Endothelial cell of umbilical vein (primary cell): ENCODE measurements at regions not wholly inside any gene's neighbourhood (a gene's known extent, or its start where the extent isn't known, plus 50 kb on each side); places are given as distances from the start of the nearest gene placed in this dataset.

Experiments used
- BruUV-seq: library from RNA; stranded (reverse); fragments of 400-500 nt; replicated peaks from 2 replicates; lab custom pipeline; 2021; lab: Mats Ljungman, UMichigan
- CTCF ChIA-PET: fragments of 300-600, 350-600 bp; sonication (Branson Sonifier 250); formaldehyde crosslinking; loops from one replicate; lab custom pipeline; 2021; ENCODE audit warnings: antibody characterized with exemption, inconsistent platforms; lab: Charles Lee
- POLR2A ChIA-PET: fragments of 300-600, 350-600 bp; sonication (Branson Sonifier 250); formaldehyde crosslinking; loops from one replicate; lab custom pipeline; 2021; ENCODE audit warnings: antibody characterized with exemption, inconsistent platforms; lab: Charles Lee
- DNase-seq: peaks from one replicate; pipeline ENCODE4 v3.0.0-alpha.2; 2011; ENCODE audit warnings: low read depth, low spot score
- FAIRE-seq: peaks from 2 replicates; lab custom pipeline; 2011; peaks lifted over from hg19 to GRCh38; lab: Jason Lieb, UNC
- H2AFZ ChIP-seq: 2 replicates; pipeline ENCODE4 v1.6.0; 2012; ENCODE audit warnings: low read depth, low read length, control low read depth, inconsistent platforms
- H3K27ac ChIP-seq: 2 replicates; pipeline ENCODE4 v1.5.1; 2011; ENCODE audit warnings: low read depth, mild to moderate bottlenecking, control low read depth, low read length, moderate library complexity; ENCODE audit not compliant: insufficient read depth
- H3K27me3 ChIP-seq, 2 experiments: 2 replicates each; pipeline versions ENCODE4 v1.6.0 to v1.6.1; 2011; ENCODE audit warnings: low read length in 2 of 2, mixed read lengths in 1 of 2; ENCODE audit not compliant: control insufficient read depth in 2 of 2, insufficient read depth in 2 of 2
- H3K36me3 ChIP-seq, 2 experiments: 2 replicates in 1 of 2; 3 replicates in 1 of 2; pipeline ENCODE4 v1.5.1; 2011; ENCODE audit warnings: low read length in 2 of 2, mild to moderate bottlenecking in 1 of 2, moderate library complexity in 1 of 2; ENCODE audit not compliant: control insufficient read depth in 2 of 2, insufficient read depth in 2 of 2; ENCODE audit errors: extremely low read depth in 1 of 2
- H3K4me1 ChIP-seq: 3 replicates; pipeline ENCODE4 v1.5.1; 2011; ENCODE audit warnings: mild to moderate bottlenecking, low read length; ENCODE audit not compliant: control insufficient read depth, insufficient read depth; ENCODE audit errors: extremely low read depth
- H3K4me2 ChIP-seq: 2 replicates; pipeline ENCODE4 v1.6.1; 2011; ENCODE audit warnings: low read length, control low read depth, mixed read lengths; ENCODE audit not compliant: insufficient read depth
- H3K4me3 ChIP-seq, 3 experiments: fragments of 200-600 bp in 1 of 3; sonication (generic), shearing (Covaris generic) in 1 of 3; replicated peaks in 1 of 3; 2 replicates each; pipeline ENCODE4 v1.5.1; 2011 to 2016; ENCODE audit warnings: control low read depth in 3 of 3, low read length in 3 of 3, mild to moderate bottlenecking in 2 of 3, inconsistent platforms in 1 of 3, low read depth in 1 of 3, moderate library complexity in 1 of 3; ENCODE audit not compliant: insufficient read depth in 1 of 3
- H3K79me2 ChIP-seq: 2 replicates; pipeline ENCODE4 v1.6.0; 2012; ENCODE audit warnings: low read length, inconsistent platforms; ENCODE audit not compliant: control insufficient read depth, insufficient read depth
- H3K9ac ChIP-seq: replicated peaks from 2 replicates; pipeline ENCODE3; 2011; ENCODE audit warnings: low read length, control low read depth; ENCODE audit not compliant: insufficient read depth; ENCODE audit errors: extremely low read depth
- H3K9me1 ChIP-seq: replicated peaks from 3 replicates; pipeline ENCODE4 v1.6.0; 2011; ENCODE audit warnings: mild to moderate bottlenecking, low read length; ENCODE audit not compliant: control insufficient read depth, insufficient read depth; ENCODE audit errors: extremely low read depth
- H3K9me3 ChIP-seq: replicated peaks from 2 replicates; pipeline ENCODE4 v1.5.1; 2012; ENCODE audit warnings: low read length, inconsistent platforms; ENCODE audit not compliant: control insufficient read depth, insufficient read depth
- H4K20me1 ChIP-seq: replicated peaks from 2 replicates; pipeline ENCODE3; 2011; ENCODE audit warnings: mild to moderate bottlenecking, low read length; ENCODE audit not compliant: control insufficient read depth, insufficient read depth; ENCODE audit errors: extremely low read depth
- EZH2 ChIP-seq: IDR thresholded peaks from 2 replicates; pipeline ENCODE4 v1.6.1; 2012; ENCODE audit warnings: borderline replicate concordance, low read depth, mild to moderate bottlenecking, moderate library complexity, low read length, inconsistent platforms; ENCODE audit not compliant: severe bottlenecking
- FOS ChIP-seq: IDR thresholded peaks from 2 replicates; pipeline ENCODE4 v1.6.1; 2011; ENCODE audit warnings: mild to moderate bottlenecking, low read length, moderate library complexity, borderline replicate concordance; ENCODE audit not compliant: insufficient read depth
- GATA2 ChIP-seq: IDR thresholded peaks from 2 replicates; pipeline ENCODE4 v1.7.0; 2011; ENCODE audit warnings: low read depth, mild to moderate bottlenecking, moderate library complexity, mixed read lengths, low read length; ENCODE audit not compliant: insufficient read length, insufficient read depth
- JUN ChIP-seq: IDR thresholded peaks from 2 replicates; pipeline ENCODE4 v1.6.1; 2011; ENCODE audit warnings: borderline replicate concordance, low read depth; ENCODE audit not compliant: insufficient read length, insufficient read depth
- MYC ChIP-seq: IDR thresholded peaks from one replicate; pipeline ENCODE4 v1.6.1; 2011; ENCODE audit warnings: mild to moderate bottlenecking, low read depth, low read length
- POLR2A ChIP-seq: IDR thresholded peaks from 2 replicates; pipeline ENCODE4 v1.6.1; 2012; ENCODE audit warnings: low read depth, mild to moderate bottlenecking, control low read depth, low read length
- POLR2AphosphoS5 ChIP-seq: IDR thresholded peaks from 2 replicates; pipeline ENCODE4 v1.6.1; 2012; ENCODE audit warnings: low read depth, mild to moderate bottlenecking, control low read depth, low read length, moderate library complexity; ENCODE audit not compliant: insufficient read depth
- dilution Hi-C: fragments of 300-500 bp; cut with MboI; formaldehyde crosslinking; loops from one replicate; pipeline ENCODE4 v1.15.0; 2019; ENCODE audit warnings: low sequenced_read_pairs; ENCODE audit not compliant: extremely low pct_ligation_motif_present
- intact Hi-C: fragments of 100-400 bp; cut with micrococcal nuclease; formaldehyde crosslinking; loops from one replicate; pipeline ENCODE4 v1.10.0; 2022
- TF ChIP-seq, protein P1 (sequence below): IDR thresholded peaks from 2 replicates; pipeline ENCODE4 v1.6.1; 2011; ENCODE audit not compliant: insufficient read depth, insufficient read length
- TF ChIP-seq, protein P2 (sequence below), 2 donors: IDR thresholded peaks; 1 replicate in 1 of 2; 2 replicates in 1 of 2; pipeline ENCODE4 v1.5.1; 2011; ENCODE audit warnings: low read length in 2 of 2, mild to moderate bottlenecking in 2 of 2, moderate library complexity in 2 of 2, control low read depth in 1 of 2, inconsistent platforms in 1 of 2, low read depth in 1 of 2; ENCODE audit not compliant: insufficient read depth in 1 of 2; ENCODE audit errors: extremely low read depth in 1 of 2

DNA sequence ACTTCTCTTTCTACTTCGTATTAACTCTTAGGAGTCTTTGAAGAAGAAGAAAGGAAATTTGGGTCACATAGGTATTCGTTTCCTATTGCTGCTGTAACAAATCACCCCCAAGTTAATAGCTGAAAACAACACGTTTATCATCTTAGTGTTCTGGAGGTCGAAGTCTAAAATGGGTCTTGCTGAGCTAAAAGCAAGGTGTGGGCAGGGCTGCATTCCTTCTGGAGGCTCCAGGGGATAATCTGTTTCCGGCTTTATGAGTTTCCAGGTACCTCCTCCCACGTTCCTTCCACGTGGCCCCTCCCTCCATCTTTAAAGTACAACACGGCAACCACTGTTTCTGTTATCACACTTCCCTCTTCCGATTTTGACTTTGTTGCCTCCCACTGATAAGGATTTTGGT lies 233.5 kb upstream of the RBBP8 start:
- H3K27ac ChIP-seq: no peak overlapping the region
- ChIA-PET POLR2A (no interaction called here), CTCF (no interaction called here)
- DNase-seq (no peak), FAIRE-seq (no peak)
- H3K4me1 ChIP-seq: no peaks in the 10 kb centered on the region
- no peak for TF ChIP-seq GATA2
- TF ChIP-seq POLR2AphosphoS5: no peak
- TF ChIP-seq, protein P1, sequence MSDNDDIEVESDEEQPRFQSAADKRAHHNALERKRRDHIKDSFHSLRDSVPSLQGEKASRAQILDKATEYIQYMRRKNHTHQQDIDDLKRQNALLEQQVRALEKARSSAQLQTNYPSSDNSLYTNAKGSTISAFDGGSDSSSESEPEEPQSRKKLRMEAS: no peak
- no peak for TF ChIP-seq JUN
- no peak for TF ChIP-seq EZH2
- TF ChIP-seq POLR2A: no peak
- TF ChIP-seq FOS: no peak
- no peaks in the 10 kb centered on the region for H3K9me3 ChIP-seq
- H3K4me2 ChIP-seq: no peak overlapping the region
- H3K9me1 ChIP-seq: no peaks in the 10 kb centered on the region
- H2AFZ ChIP-seq: no peak overlapping the region
- no peaks in the 10 kb centered on the region for H3K79me2 ChIP-seq
- no peaks in the 10 kb centered on the region for H3K27me3 ChIP-seq
- no peaks in the 10 kb centered on the region for H4K20me1 ChIP-seq
- dilution Hi-C loops: no loop called here
- no peak overlapping the region for H3K9ac ChIP-seq
- intact Hi-C loops: loop anchor here (10.0 kb wide), 1 partner anchor 365 kb away; no protein-coding TSS in a partner anchor
- H3K4me3 ChIP-seq: no peak overlapping the region
- BruUV-seq: no TSS peak
- H3K36me3 ChIP-seq: no peaks in the 10 kb centered on the region

GRCh38 chr18:22700920-22701319 lies 232.2 kb upstream of the RBBP8 start:
- Histone ChIP-seq H3K36me3 (no peaks in the 10 kb centered on the region), H3K9me1 (no peaks in the 10 kb centered on the region), H3K9ac (no peak overlapping the region), H3K4me2 (no peak overlapping the region), H3K27ac (no peak overlapping the region), H2AFZ (no peak overlapping the region), H3K4me1 (no peaks in the 10 kb centered on the region), H3K27me3 (no peaks in the 10 kb centered on the region), H4K20me1 (no peaks in the 10 kb centered on the region), H3K79me2 (no peaks in the 10 kb centered on the region), H3K4me3 (no peak overlapping the region), H3K9me3 (no peaks in the 10 kb centered on the region)
- FAIRE-seq: no peak
- no peak for DNase-seq
- dilution Hi-C loops: no loop called here
- ChIA-PET CTCF (no interaction called here), POLR2A (no interaction called here)
- no peak for TF ChIP-seq JUN
- no peak for TF ChIP-seq FOS
- TF ChIP-seq EZH2: no peak
- TF ChIP-seq, protein P2, sequence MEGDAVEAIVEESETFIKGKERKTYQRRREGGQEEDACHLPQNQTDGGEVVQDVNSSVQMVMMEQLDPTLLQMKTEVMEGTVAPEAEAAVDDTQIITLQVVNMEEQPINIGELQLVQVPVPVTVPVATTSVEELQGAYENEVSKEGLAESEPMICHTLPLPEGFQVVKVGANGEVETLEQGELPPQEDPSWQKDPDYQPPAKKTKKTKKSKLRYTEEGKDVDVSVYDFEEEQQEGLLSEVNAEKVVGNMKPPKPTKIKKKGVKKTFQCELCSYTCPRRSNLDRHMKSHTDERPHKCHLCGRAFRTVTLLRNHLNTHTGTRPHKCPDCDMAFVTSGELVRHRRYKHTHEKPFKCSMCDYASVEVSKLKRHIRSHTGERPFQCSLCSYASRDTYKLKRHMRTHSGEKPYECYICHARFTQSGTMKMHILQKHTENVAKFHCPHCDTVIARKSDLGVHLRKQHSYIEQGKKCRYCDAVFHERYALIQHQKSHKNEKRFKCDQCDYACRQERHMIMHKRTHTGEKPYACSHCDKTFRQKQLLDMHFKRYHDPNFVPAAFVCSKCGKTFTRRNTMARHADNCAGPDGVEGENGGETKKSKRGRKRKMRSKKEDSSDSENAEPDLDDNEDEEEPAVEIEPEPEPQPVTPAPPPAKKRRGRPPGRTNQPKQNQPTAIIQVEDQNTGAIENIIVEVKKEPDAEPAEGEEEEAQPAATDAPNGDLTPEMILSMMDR (IDR thresholded peaks at IDR 0.05; ENCODE audit: extremely low read depth in 1 of 2, insufficient read depth in 1 of 2, low read depth in 1 of 2, low read length in 2 of 2): no peak
- no peak for TF ChIP-seq GATA2
- no peak for TF ChIP-seq MYC
- TF ChIP-seq POLR2AphosphoS5: no peak
- TF ChIP-seq POLR2A: no peak
- TF ChIP-seq, protein P1: no peak
- BruUV-seq: no TSS peak
- intact Hi-C loops: loop anchor here (10.0 kb wide), 1 partner anchor 366 kb away; no protein-coding TSS in a partner anchor
